Activated gamma-delta T cell (primary cell): ENCODE measurements at regions not wholly inside any gene's neighbourhood (a gene's known extent, or its start where the extent isn't known, plus 50 kb on each side); places are given as distances from the start of the nearest gene placed in this dataset.

Experiments
- DNase-seq: peaks from one replicate; lab custom pipeline; 2025; lab: John Stamatoyannopoulos, UW

- DNase-seq: no peak
These were observed 239.7 kb upstream of the KLF6 start for GRCh38 chr10:4024516-4025245.

GRCh38 chr10:4024027-4024426, 239.0 kb upstream of the KLF6 start:
- DNase-seq: no peak

DNA sequence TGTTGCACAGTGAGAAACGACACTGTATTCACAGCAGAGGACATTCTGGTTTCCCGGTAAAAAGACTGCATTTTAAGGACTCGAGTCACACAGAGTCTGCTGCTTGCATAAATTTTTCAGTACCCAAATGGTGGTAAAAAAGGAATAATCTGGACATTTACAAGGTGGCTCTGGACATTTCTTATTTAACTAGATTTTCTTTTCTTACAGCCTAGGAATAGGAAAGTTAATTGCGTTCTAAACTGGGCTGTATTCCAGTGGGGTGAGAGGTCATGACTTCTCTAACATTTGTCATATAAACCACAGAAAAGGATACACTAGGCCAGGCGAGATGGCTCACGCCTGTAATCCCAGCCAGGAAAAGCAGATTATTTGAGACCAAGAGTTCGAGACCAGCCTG, 237.5 kb upstream of the KLF6 start:
- no peak for DNase-seq

DNA sequence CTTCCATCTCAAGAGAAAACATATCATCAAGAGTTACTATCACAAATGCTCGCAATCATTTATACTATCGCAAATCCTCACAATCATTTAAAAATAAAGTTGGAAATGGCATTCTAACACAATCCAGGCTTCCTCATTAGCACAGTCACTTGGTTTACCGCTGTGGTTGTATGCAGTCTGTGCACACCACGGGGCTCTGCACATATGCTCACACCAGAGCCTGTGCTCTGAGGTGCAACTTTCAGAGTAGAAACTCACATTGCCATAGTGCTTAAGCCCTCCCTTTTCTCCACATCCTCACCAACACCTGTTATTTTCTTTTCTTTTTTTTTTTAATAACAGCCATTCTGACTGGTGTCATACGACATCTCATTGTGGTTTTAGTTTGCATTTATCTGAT, 235.6 kb upstream of the KLF6 start:
- no peak for DNase-seq

- DNase-seq: no peak
These were observed 233.1 kb upstream of the KLF6 start for GRCh38 chr10:4018054-4018511.

DNA sequence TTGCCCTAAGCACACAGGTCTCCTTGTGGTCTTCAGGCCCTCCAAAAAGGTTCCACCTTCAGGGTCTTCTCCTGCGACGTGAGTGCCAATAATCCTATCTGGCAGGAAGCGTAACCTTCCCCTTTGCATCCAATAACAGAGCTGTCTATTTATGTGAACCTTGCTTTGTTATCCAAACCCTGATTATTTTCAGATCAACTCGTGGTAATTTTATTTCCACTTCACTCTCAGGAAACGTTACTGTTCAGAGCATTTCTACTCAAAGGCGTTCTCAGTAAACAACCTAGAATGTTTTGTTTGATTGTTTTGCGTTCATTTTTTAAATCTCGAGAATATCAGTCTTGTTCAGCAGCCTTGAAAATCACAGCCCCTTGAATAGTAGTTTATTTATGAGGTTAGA, 232.3 kb upstream of the KLF6 start:
- DNase-seq: no peak

GRCh38 chr10:4016214-4016740, 231.3 kb upstream of the KLF6 start:
- no peak for DNase-seq

GRCh38 chr10:4013651-4014121, 228.7 kb upstream of the KLF6 start:
- no peak for DNase-seq

DNA sequence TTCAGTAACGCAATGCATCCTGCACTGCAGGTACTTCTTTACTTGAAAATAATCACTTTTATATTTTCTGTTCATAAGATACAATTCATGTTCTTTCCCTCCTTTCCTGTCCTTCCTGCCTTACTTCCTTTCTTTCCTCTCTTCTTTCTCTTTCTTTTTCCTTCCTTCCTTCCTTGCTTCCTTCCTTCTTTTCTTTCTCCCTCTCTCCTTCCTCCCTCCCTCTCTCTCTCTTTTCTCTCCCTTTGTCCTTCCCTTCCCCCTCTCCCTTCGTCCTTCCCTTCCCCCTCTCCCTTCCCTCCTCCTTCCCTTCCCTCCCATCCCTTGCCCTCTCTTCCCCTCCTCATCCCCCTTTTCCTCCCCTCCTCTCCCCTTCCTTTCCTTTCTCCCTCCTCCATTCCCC, 227.8 kb upstream of the KLF6 start:
- DNase-seq: no peak

- no peak for DNase-seq
These were observed 226.3 kb upstream of the KLF6 start for GRCh38 chr10:4011136-4011812.

DNA sequence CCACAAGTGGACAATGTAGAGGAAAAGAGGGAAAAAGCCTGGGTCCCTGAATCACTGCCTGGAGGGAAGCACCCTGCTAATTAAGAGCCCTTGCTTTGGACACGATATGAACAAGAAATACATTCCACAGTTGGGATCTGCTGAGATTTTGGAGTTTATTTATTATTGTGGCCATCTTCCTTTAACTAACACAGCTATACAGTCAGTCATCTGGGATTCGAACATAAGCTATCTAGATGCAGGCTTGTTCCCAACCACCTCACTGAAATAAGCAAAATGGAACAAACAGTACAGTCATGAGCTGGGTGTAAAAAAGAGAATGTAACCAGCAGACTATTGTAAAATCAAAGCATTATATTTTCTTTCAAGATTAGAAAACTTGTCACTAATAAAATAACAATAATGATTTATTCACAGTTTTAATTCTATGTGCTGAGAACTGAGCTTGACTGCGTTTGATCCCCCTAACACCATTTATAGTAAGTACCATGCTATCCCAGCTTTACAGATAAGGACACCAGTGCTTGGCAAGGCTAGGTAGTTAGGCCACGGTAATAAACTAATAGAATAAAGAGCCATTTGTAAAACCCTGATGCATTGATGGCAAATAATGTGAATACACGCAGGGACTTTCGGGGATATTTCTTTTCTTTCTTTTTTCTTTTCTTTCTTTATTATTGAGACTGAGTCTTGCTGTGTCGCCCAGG, 223.8 kb upstream of the KLF6 start:
- DNase-seq: no peak

DNA sequence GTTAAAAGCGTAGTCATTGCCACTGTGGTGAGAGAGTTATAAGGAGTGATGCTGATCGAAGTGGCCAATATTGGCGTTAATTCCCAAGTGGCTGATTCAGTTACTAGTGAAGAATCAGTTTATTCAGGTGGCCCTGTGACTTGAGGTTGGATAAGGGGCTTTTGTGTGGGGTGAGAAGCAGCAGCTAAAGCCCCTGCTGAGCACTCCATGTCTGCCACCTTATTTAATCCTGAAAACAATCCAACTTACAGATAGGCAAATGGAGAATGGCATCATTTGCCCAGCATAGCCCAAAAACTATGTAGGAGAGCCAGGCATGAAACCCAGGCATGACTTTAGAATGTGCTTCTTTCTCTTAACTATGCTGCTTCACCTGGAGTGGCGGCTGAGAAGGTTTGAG, 222.8 kb upstream of the KLF6 start:
- DNase-seq: no peak

GRCh38 chr10:4006858-4007257, 221.8 kb upstream of the KLF6 start:
- no peak for DNase-seq

- no peak for DNase-seq
These were observed 221.0 kb upstream of the KLF6 start for GRCh38 chr10:4006051-4006450.

- no peak for DNase-seq
These were observed 220.0 kb upstream of the KLF6 start for GRCh38 chr10:4004990-4005389.

- DNase-seq: no peak
These were observed 219.1 kb upstream of the KLF6 start for GRCh38 chr10:4004144-4004543.

DNA sequence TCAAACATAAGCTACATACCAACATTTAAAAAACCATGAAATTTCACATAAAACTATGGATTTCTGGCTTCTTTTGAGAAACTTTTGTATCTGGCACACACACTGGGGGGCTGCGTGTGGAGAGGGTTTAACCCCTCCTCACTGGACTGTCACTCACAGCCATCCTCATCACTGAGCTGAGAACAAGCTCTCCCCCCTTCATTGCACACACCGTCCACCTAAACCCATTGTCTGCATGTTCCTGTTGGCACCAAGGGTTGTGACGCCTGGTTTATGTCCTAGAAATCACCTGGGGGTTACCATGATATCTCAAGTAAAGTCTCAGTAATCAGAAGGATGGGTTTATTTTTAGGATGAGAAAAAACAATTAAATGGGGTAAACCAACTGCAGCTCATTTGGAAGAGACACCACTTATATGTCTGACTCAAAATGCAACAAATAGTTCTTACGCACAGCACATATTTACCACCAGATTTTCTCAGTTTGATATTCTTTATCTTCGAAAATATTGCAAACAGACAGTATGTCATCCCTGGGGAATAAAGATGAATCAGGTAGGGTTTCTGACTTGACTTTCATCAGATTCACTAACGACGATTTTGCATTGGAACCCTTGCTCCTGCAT, 218.5 kb upstream of the KLF6 start:
- no peak for DNase-seq

- no peak for DNase-seq
These were observed 216.8 kb upstream of the KLF6 start for GRCh38 chr10:4001811-4002210.

DNA sequence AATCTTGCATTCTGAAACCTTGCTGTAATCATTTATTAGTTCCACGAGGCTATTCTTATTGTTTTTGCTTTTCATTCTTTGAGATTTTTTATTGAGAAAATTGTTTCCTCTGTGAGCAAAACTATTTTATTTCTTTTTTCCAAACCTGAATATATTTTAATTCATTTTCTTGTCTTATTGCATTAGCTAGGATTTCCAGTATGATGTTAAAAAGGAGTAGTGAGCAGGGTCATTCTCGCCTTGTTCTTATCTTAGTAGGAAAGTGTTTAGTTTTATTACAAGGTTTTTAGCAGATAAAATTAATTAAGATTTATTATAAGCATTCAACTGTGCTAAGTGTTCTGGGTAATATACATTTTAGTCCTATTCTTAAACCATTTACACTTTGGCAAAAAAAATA, 214.6 kb upstream of the KLF6 start:
- no peak for DNase-seq

GRCh38 chr10:3996697-3997096, 211.7 kb upstream of the KLF6 start:
- DNase-seq: no peak

- no peak for DNase-seq
These were observed 210.5 kb upstream of the KLF6 start for GRCh38 chr10:3995302-3996210.
